Activated T-helper 2 cell treated with anti-CD3 and anti-CD28 coated beads, Interferon-gamma antibody, Interleukin-2, Interleukin-4, amounts not matched to agents 10 μg/mL and 5 μg/mL and 100 μg/mL, durations not matched to agents 14 hours and 24 hours and 36 hours (primary cell): ENCODE measurements at regions not wholly inside any gene's neighbourhood (a gene's known extent, or its start where the extent isn't known, plus 50 kb on each side); places are given as distances from the start of the nearest gene placed in this dataset.

ENCODE experiments used
- DNase-seq: peaks from one replicate; pipeline ENCODE4 v3.0.0; 2021; ENCODE audit warnings: low spot score
- H3K27ac Mint-ChIP-seq: one replicate; pipeline ENCODE4 v1.8.0; 2021; ENCODE audit warnings: mixed read lengths
- H3K27me3 Mint-ChIP-seq: one replicate; pipeline ENCODE4 v1.8.0; 2021; ENCODE audit warnings: low read depth, mixed read lengths
- H3K36me3 Mint-ChIP-seq: one replicate; pipeline ENCODE4 v1.8.0; 2021; ENCODE audit warnings: low read depth, mixed read lengths
- H3K4me1 Mint-ChIP-seq: one replicate; pipeline ENCODE4 v1.8.0; 2021; ENCODE audit warnings: low read depth, mixed read lengths
- H3K4me3 Mint-ChIP-seq: one replicate; pipeline ENCODE4 v1.8.0; 2021; ENCODE audit warnings: low read depth, mild to moderate bottlenecking, moderate library complexity, mixed read lengths
- H3K9me3 Mint-ChIP-seq: one replicate; pipeline ENCODE4 v1.8.0; 2021; ENCODE audit warnings: mixed read lengths
- intact Hi-C: fragments of 100-400 bp; cut with micrococcal nuclease; formaldehyde crosslinking; loops from one replicate; pipeline ENCODE4 v1.15.1; 2023

GRCh38 chr3:144200004-144200403 is 228.4 kb downstream of the DIPK2A start:
- Mint-ChIP-seq H3K36me3 (no peaks in the 10 kb centered on the region), H3K9me3 (peaks cover 2% of the 10 kb centered on the region), H3K27ac (no peak overlapping the region), H3K27me3 (no peaks in the 10 kb centered on the region), H3K4me3 (no peak overlapping the region), H3K4me1 (no peaks in the 10 kb centered on the region)
- intact Hi-C loops = no loop called here
- DNase-seq = no peak

GRCh38 chr3:144200466-144200865 is 228.8 kb downstream of the DIPK2A start:
- Mint-ChIP-seq H3K4me1 (no peaks in the 10 kb centered on the region), H3K4me3 (no peak overlapping the region), H3K9me3 (no peaks in the 10 kb centered on the region), H3K27ac (no peak overlapping the region), H3K27me3 (no peaks in the 10 kb centered on the region), H3K36me3 (no peaks in the 10 kb centered on the region)
- intact Hi-C loops = no loop called here
- no peak for DNase-seq

GRCh38 chr3:144221761-144222160 is 250.1 kb downstream of the DIPK2A start:
- no peaks in the 10 kb centered on the region for H3K4me1 Mint-ChIP-seq
- H3K27ac Mint-ChIP-seq = no peak overlapping the region
- DNase-seq = no peak
- H3K27me3 Mint-ChIP-seq = no peaks in the 10 kb centered on the region
- H3K4me3 Mint-ChIP-seq = no peak overlapping the region
- H3K9me3 Mint-ChIP-seq = no peaks in the 10 kb centered on the region
- no peaks in the 10 kb centered on the region for H3K36me3 Mint-ChIP-seq
- intact Hi-C loops = no loop called here

- intact Hi-C loops = no loop called here
- DNase-seq = no peak
- no peaks in the 10 kb centered on the region for H3K36me3 Mint-ChIP-seq
- H3K27me3 Mint-ChIP-seq = peaks cover 2% of the 10 kb centered on the region
- no peak overlapping the region for H3K4me3 Mint-ChIP-seq
- H3K9me3 Mint-ChIP-seq = no peaks in the 10 kb centered on the region
- H3K4me1 Mint-ChIP-seq = no peaks in the 10 kb centered on the region
- H3K27ac Mint-ChIP-seq = no peak overlapping the region
These were observed 257.7 kb downstream of the DIPK2A start for GRCh38 chr3:144229330-144229729.

- DNase-seq = no peak
- intact Hi-C loops = no loop called here
- H3K27ac Mint-ChIP-seq = no peak overlapping the region
- H3K4me1 Mint-ChIP-seq = no peaks in the 10 kb centered on the region
- no peaks in the 10 kb centered on the region for H3K9me3 Mint-ChIP-seq
- H3K36me3 Mint-ChIP-seq = no peaks in the 10 kb centered on the region
- peaks cover 2% of the 10 kb centered on the region for H3K27me3 Mint-ChIP-seq
- H3K4me3 Mint-ChIP-seq = no peak overlapping the region
These were observed 258.3 kb downstream of the DIPK2A start for GRCh38 chr3:144229953-144230352.

GRCh38 chr3:144235489-144235888 is 263.9 kb downstream of the DIPK2A start:
- DNase-seq = no peak
- no peaks in the 10 kb centered on the region for H3K9me3 Mint-ChIP-seq
- H3K36me3 Mint-ChIP-seq = no peaks in the 10 kb centered on the region
- no peaks in the 10 kb centered on the region for H3K27me3 Mint-ChIP-seq
- intact Hi-C loops = no loop called here
- H3K27ac Mint-ChIP-seq = no peak overlapping the region
- no peak overlapping the region for H3K4me3 Mint-ChIP-seq
- H3K4me1 Mint-ChIP-seq = no peaks in the 10 kb centered on the region

- Mint-ChIP-seq H3K4me1 (no peaks in the 10 kb centered on the region), H3K9me3 (no peaks in the 10 kb centered on the region), H3K36me3 (no peaks in the 10 kb centered on the region), H3K4me3 (no peak overlapping the region), H3K27me3 (no peaks in the 10 kb centered on the region), H3K27ac (no peak overlapping the region)
- no peak for DNase-seq
- intact Hi-C loops = no loop called here
These were observed 265.7 kb downstream of the DIPK2A start for GRCh38 chr3:144237351-144237750.

GRCh38 chr3:144241404-144241803 is 269.8 kb downstream of the DIPK2A start:
- Mint-ChIP-seq H3K4me3 (no peak overlapping the region), H3K9me3 (no peaks in the 10 kb centered on the region), H3K4me1 (no peaks in the 10 kb centered on the region), H3K27ac (no peak overlapping the region), H3K36me3 (no peaks in the 10 kb centered on the region), H3K27me3 (no peaks in the 10 kb centered on the region)
- no peak for DNase-seq
- intact Hi-C loops = no loop called here

- no peaks in the 10 kb centered on the region for H3K27me3 Mint-ChIP-seq
- no peaks in the 10 kb centered on the region for H3K36me3 Mint-ChIP-seq
- H3K4me3 Mint-ChIP-seq = no peak overlapping the region
- intact Hi-C loops = no loop called here
- no peaks in the 10 kb centered on the region for H3K9me3 Mint-ChIP-seq
- DNase-seq = no peak
- H3K4me1 Mint-ChIP-seq = no peaks in the 10 kb centered on the region
- no peak overlapping the region for H3K27ac Mint-ChIP-seq
These were observed 271.1 kb downstream of the DIPK2A start for GRCh38 chr3:144242747-144243146.

- no peak overlapping the region for H3K4me3 Mint-ChIP-seq
- no peaks in the 10 kb centered on the region for H3K9me3 Mint-ChIP-seq
- H3K36me3 Mint-ChIP-seq = no peaks in the 10 kb centered on the region
- no peaks in the 10 kb centered on the region for H3K4me1 Mint-ChIP-seq
- intact Hi-C loops = no loop called here
- H3K27me3 Mint-ChIP-seq = no peaks in the 10 kb centered on the region
- no peak overlapping the region for H3K27ac Mint-ChIP-seq
- no peak for DNase-seq
These were observed 273.0 kb downstream of the DIPK2A start for GRCh38 chr3:144244662-144245061.

- H3K36me3 Mint-ChIP-seq = no peaks in the 10 kb centered on the region
- no peak overlapping the region for H3K4me3 Mint-ChIP-seq
- peaks cover 9% of the 10 kb centered on the region for H3K27me3 Mint-ChIP-seq
- no peaks in the 10 kb centered on the region for H3K4me1 Mint-ChIP-seq
- no peak overlapping the region for H3K27ac Mint-ChIP-seq
- no peak for DNase-seq
- intact Hi-C loops = no loop called here
- H3K9me3 Mint-ChIP-seq = no peaks in the 10 kb centered on the region
These were observed 281.3 kb downstream of the DIPK2A start for GRCh38 chr3:144252896-144253295.

GRCh38 chr3:144257381-144257780 is 285.8 kb downstream of the DIPK2A start:
- Mint-ChIP-seq H3K27me3 (peaks cover 12% of the 10 kb centered on the region), H3K9me3 (no peaks in the 10 kb centered on the region)
- intact Hi-C loops = no loop called here

GRCh38 chr3:144259267-144259666 is 287.6 kb downstream of the DIPK2A start:
- Mint-ChIP-seq H3K9me3 (no peaks in the 10 kb centered on the region), H3K27ac (no peak overlapping the region), H3K27me3 (peaks cover 12% of the 10 kb centered on the region), H3K4me3 (no peak overlapping the region), H3K36me3 (no peaks in the 10 kb centered on the region), H3K4me1 (no peaks in the 10 kb centered on the region)
- intact Hi-C loops = no loop called here
- DNase-seq = no peak

More at GRCh38 chr3:144257381-144257780, 285.8 kb downstream of the DIPK2A start:
- DNase-seq = no peak
- no peaks in the 10 kb centered on the region for H3K36me3 Mint-ChIP-seq
- no peak overlapping the region for H3K4me3 Mint-ChIP-seq
- H3K27ac Mint-ChIP-seq = no peak overlapping the region
- no peaks in the 10 kb centered on the region for H3K4me1 Mint-ChIP-seq

- no peaks in the 10 kb centered on the region for H3K36me3 Mint-ChIP-seq
- H3K27ac Mint-ChIP-seq = no peak overlapping the region
- H3K27me3 Mint-ChIP-seq = peaks cover 5% of the 10 kb centered on the region
- no peaks in the 10 kb centered on the region for H3K4me1 Mint-ChIP-seq
- DNase-seq = no peak
- no peaks in the 10 kb centered on the region for H3K9me3 Mint-ChIP-seq
- H3K4me3 Mint-ChIP-seq = no peak overlapping the region
- intact Hi-C loops = no loop called here
These were observed 292.1 kb downstream of the DIPK2A start for GRCh38 chr3:144263706-144264105.
